ENCODE measurements at regions not wholly inside any gene's neighbourhood (a gene's known extent, or its start where the extent isn't known, plus 50 kb on each side); places are given as distances from the start of the nearest gene placed in this dataset.
A peak's percentile ranks its signal among the peaks of the same experiment; 100 is the strongest.

GRCh38 chr10:94069884-94070283 lies 76.2 kb downstream of the PLCE1 start:
- 18% methylated on average over 2 of the region's 2 CpGs for WGBS (ENCODE audit: low lambda C conversion rate)
- no peaks in the 10 kb centered on the region for H3K79me2 ChIP-seq (ENCODE audit: insufficient read depth)
- no peak overlapping the region for H3K4me3 ChIP-seq (ENCODE audit: low read depth in 2 of 2, low read length in 1 of 2)
- H3K27me3 ChIP-seq (ENCODE audit: insufficient read depth) = no peaks in the 10 kb centered on the region
- no peak overlapping the region for H3K9ac ChIP-seq
- H3K9me2 ChIP-seq = no peaks in the 10 kb centered on the region
- H3K4me1 ChIP-seq (ENCODE audit: control insufficient read depth in 1 of 2, insufficient read depth in 2 of 2, low read depth in 1 of 2, low read length in 1 of 2) = peaks cover 0 to 2% of the 10 kb centered on the region in 2 experiments; a peak in 1 of 4 replicates
- POLR2A ChIA-PET = no interaction called here
- H4K20me1 ChIP-seq (ENCODE audit: insufficient read depth) = no peaks in the 10 kb centered on the region
- H2AFZ ChIP-seq (ENCODE audit: low read depth) = no peak overlapping the region
- CTCF ChIA-PET = interaction anchor here (1.9 kb wide), 1 partner anchor 250 kb away, joined by 8 read pairs; no protein-coding TSS in a partner anchor
- H3K9me3 ChIP-seq = no peaks in the 10 kb centered on the region
- no peaks in the 10 kb centered on the region for H3K36me3 ChIP-seq (replicated peaks in 1 of 2; ENCODE audit: control insufficient read depth in 1 of 2, insufficient read depth in 2 of 2, low read length in 1 of 2)
- no peak overlapping the region for H3K4me2 ChIP-seq
- H3F3A ChIP-seq (replicated peaks; ENCODE audit: insufficient read depth) = no peaks in the 10 kb centered on the region
- no peak overlapping the region for H3K27ac ChIP-seq (ENCODE audit: low read depth in 2 of 2, low read length in 1 of 2)
- peak; percentile 27 for DNase-seq
- no peak for TF ChIP-seq RAD21 (IDR thresholded peaks at IDR 0.05; ENCODE audit: low read length)
- TF ChIP-seq, protein P1, sequence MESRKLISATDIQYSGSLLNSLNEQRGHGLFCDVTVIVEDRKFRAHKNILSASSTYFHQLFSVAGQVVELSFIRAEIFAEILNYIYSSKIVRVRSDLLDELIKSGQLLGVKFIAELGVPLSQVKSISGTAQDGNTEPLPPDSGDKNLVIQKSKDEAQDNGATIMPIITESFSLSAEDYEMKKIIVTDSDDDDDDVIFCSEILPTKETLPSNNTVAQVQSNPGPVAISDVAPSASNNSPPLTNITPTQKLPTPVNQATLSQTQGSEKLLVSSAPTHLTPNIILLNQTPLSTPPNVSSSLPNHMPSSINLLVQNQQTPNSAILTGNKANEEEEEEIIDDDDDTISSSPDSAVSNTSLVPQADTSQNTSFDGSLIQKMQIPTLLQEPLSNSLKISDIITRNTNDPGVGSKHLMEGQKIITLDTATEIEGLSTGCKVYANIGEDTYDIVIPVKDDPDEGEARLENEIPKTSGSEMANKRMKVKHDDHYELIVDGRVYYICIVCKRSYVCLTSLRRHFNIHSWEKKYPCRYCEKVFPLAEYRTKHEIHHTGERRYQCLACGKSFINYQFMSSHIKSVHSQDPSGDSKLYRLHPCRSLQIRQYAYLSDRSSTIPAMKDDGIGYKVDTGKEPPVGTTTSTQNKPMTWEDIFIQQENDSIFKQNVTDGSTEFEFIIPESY (IDR thresholded peaks at IDR 0.05; ENCODE audit: borderline replicate concordance, low read depth) = no peak
- peak; percentile 33 for TF ChIP-seq JUND (IDR thresholded peaks at IDR 0.05)
- TF ChIP-seq CHD2 (IDR thresholded peaks at IDR 0.05; ENCODE audit: low read length, partially characterized antibody) = no peak
- no peak for TF ChIP-seq FOSL2 (IDR thresholded peaks at IDR 0.05; ENCODE audit: borderline replicate concordance, low read depth)
- TF ChIP-seq, protein P2, sequence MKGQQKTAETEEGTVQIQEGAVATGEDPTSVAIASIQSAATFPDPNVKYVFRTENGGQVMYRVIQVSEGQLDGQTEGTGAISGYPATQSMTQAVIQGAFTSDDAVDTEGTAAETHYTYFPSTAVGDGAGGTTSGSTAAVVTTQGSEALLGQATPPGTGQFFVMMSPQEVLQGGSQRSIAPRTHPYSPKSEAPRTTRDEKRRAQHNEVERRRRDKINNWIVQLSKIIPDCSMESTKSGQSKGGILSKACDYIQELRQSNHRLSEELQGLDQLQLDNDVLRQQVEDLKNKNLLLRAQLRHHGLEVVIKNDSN (IDR thresholded peaks at IDR 0.05; ENCODE audit: borderline replicate concordance, low read depth) = no peak
- peak in 1 of 2 experiments; percentile 46; a peak in 1 of 4 replicates for TF ChIP-seq EP300 (IDR thresholded peaks at IDR 0.05; ENCODE audit: borderline replicate concordance in 1 of 2, low read depth in 1 of 2, low read length in 1 of 2)
- TF ChIP-seq, protein P3, sequence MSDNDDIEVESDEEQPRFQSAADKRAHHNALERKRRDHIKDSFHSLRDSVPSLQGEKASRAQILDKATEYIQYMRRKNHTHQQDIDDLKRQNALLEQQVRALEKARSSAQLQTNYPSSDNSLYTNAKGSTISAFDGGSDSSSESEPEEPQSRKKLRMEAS (IDR thresholded peaks at IDR 0.05; ENCODE audit: low read depth) = no peak
- no peak for TF ChIP-seq ELF1 (IDR thresholded peaks at IDR 0.05)
- peak; percentile 57; the same call in 1 of the 2 replicates for TF ChIP-seq NFIC (IDR thresholded peaks at IDR 0.05; ENCODE audit: borderline replicate concordance)
- no peak for TF ChIP-seq POLR2AphosphoS5 (IDR thresholded peaks at IDR 0.05; ENCODE audit: low read depth, low read length)
- no peak for TF ChIP-seq FOXM1 (IDR thresholded peaks at IDR 0.05; ENCODE audit: low read depth)
- no peak for TF ChIP-seq CTCF (IDR thresholded peaks at IDR 0.05)
- TF ChIP-seq USF2 (IDR thresholded peaks at IDR 0.05; ENCODE audit: borderline replicate concordance, low read depth, low read length) = no peak
- TF ChIP-seq IRF3 (IDR thresholded peaks at IDR 0.05; ENCODE audit: low read depth, low read length) = no peak
- TF ChIP-seq RCOR1 (IDR thresholded peaks at IDR 0.05; ENCODE audit: low read length) = no peak
- TF ChIP-seq TCF12 (IDR thresholded peaks at IDR 0.05) = peak; percentile 38; the same call in 1 of the 2 replicates
- TF ChIP-seq TAF1 (IDR thresholded peaks at IDR 0.05; ENCODE audit: borderline replicate concordance, low read depth, low read length) = no peak
- TF ChIP-seq, protein P4, sequence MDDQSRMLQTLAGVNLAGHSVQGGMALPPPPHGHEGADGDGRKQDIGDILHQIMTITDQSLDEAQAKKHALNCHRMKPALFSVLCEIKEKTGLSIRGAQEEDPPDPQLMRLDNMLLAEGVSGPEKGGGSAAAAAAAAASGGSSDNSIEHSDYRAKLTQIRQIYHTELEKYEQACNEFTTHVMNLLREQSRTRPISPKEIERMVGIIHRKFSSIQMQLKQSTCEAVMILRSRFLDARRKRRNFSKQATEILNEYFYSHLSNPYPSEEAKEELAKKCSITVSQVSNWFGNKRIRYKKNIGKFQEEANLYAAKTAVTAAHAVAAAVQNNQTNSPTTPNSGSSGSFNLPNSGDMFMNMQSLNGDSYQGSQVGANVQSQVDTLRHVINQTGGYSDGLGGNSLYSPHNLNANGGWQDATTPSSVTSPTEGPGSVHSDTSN (IDR thresholded peaks at IDR 0.05) = peak; percentile 66
- TF ChIP-seq SMC3 (IDR thresholded peaks at IDR 0.05; ENCODE audit: low read depth, low read length) = no peak
- no peak for TF ChIP-seq MEF2A (IDR thresholded peaks at IDR 0.05; ENCODE audit: borderline replicate concordance, low read depth)
- TF ChIP-seq YY1 (IDR thresholded peaks at IDR 0.05; ENCODE audit: low read depth) = no peak
- peak; percentile 49; the same call in 1 of the 2 replicates for TF ChIP-seq RFX5 (IDR thresholded peaks at IDR 0.05; ENCODE audit: low read length)
- TF ChIP-seq EZH2phosphoT487 (IDR thresholded peaks at IDR 0.05; ENCODE audit: borderline replicate concordance, low read depth) = no peak
- TF ChIP-seq NRF1 (IDR thresholded peaks at IDR 0.05; ENCODE audit: low read depth, low read length) = no peak
- TF ChIP-seq RXRA (IDR thresholded peaks at IDR 0.05; ENCODE audit: borderline replicate concordance, low read depth) = no peak
